HEK293T (cell line): ENCODE measurements at regions not wholly inside any gene's neighbourhood (a gene's known extent, or its start where the extent isn't known, plus 50 kb on each side); places are given as distances from the start of the nearest gene placed in this dataset.

Source experiments
- ARNT ChIP-seq: fragments of 450-650 bp; IDR thresholded peaks from 2 replicates; pipeline ENCODE4 v1.6.1; 2017; ENCODE audit warnings: mild to moderate bottlenecking
- BHLHE40 ChIP-seq: fragments of 450-650 bp; IDR thresholded peaks from 2 replicates; pipeline ENCODE4 v1.6.1; 2016; ENCODE audit warnings: mild to moderate bottlenecking, moderate library complexity, borderline replicate concordance
- CTBP1 ChIP-seq: fragments of 450-650 bp; IDR thresholded peaks from 2 replicates; pipeline ENCODE4 v1.6.1; 2016; ENCODE audit warnings: borderline replicate concordance
- FOXA1 ChIP-seq: fragments of 450-650 bp; IDR thresholded peaks from 2 replicates; pipeline ENCODE4 v1.6.1; 2016; ENCODE audit warnings: mild to moderate bottlenecking
- FOXK2 ChIP-seq: fragments of 450-650 bp; IDR thresholded peaks from 2 replicates; pipeline ENCODE4 v1.6.1; 2016; ENCODE audit warnings: mild to moderate bottlenecking
- NFRKB ChIP-seq: fragments of 450-650 bp; IDR thresholded peaks from 2 replicates; pipeline ENCODE4 v1.6.1; 2016; ENCODE audit warnings: mild to moderate bottlenecking, moderate library complexity
- SP1 ChIP-seq: fragments of 450-650 bp; IDR thresholded peaks from 2 replicates; pipeline ENCODE4 v1.6.1; 2017
- SUZ12 ChIP-seq: fragments of 450-650 bp; IDR thresholded peaks from 2 replicates; pipeline ENCODE4 v1.6.1; 2016; ENCODE audit warnings: mild to moderate bottlenecking
- TARDBP ChIP-seq: fragments of 450-650 bp; IDR thresholded peaks from 2 replicates; pipeline ENCODE4 v1.6.1; 2016

DNA sequence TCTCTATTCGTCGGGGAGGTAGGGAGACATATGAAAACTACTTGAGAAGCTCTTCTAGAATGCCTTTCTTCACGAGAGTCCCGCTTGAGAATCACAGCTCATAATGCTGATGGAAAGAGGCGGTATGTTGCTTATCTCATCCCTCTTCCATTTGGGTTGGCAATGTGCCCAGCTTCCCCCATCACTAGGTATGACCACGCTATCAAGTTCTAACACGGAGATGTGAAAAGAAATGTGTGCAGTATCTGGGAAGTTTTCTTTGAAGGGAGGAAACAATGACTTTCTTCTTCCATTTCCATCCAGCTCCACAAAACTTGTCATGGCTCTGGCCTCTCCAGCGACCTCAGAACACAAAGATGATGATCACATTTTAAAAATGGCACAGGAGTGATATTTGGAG lies 742.4 kb downstream of the DCDC2C start:
- TF ChIP-seq SUZ12: no peak
- TF ChIP-seq BHLHE40: no peak
- TF ChIP-seq TARDBP: no peak
- TF ChIP-seq NFRKB: no peak
- no peak for TF ChIP-seq CTBP1
- TF ChIP-seq SP1: no peak
- no peak for TF ChIP-seq FOXK2
- no peak for TF ChIP-seq FOXA1
- no peak for TF ChIP-seq ARNT
